ENCODE measurements at regions not wholly inside any gene's neighbourhood (a gene's known extent, or its start where the extent isn't known, plus 50 kb on each side); places are given as distances from the start of the nearest gene placed in this dataset.

- TF ChIP-seq CTCF (IDR thresholded peaks at IDR 0.05) (no peak), POLR2AphosphoS5 (IDR thresholded peaks at IDR 0.05) (no peak), POLR2A (IDR thresholded peaks at IDR 0.05) (no peak)
Measured at GRCh38 chr3:74124782-74125181, 489.7 kb downstream of the CNTN3 start.

Measured in upper lobe of left lung (tissue), 4 donors.